Stimulated activated CD4-positive, alpha-beta T cell treated with anti-CD3 and anti-CD28 coated beads, Interleukin-4, amount 100 ng/mL, for 4 hours (primary cell): ENCODE measurements at regions not wholly inside any gene's neighbourhood (a gene's known extent, or its start where the extent isn't known, plus 50 kb on each side); places are given as distances from the start of the nearest gene placed in this dataset.

ENCODE experiments used
- DNase-seq, 2 experiments: peaks; one replicate each; pipeline ENCODE4 v3.0.0-alpha.2; 2020

DNA sequence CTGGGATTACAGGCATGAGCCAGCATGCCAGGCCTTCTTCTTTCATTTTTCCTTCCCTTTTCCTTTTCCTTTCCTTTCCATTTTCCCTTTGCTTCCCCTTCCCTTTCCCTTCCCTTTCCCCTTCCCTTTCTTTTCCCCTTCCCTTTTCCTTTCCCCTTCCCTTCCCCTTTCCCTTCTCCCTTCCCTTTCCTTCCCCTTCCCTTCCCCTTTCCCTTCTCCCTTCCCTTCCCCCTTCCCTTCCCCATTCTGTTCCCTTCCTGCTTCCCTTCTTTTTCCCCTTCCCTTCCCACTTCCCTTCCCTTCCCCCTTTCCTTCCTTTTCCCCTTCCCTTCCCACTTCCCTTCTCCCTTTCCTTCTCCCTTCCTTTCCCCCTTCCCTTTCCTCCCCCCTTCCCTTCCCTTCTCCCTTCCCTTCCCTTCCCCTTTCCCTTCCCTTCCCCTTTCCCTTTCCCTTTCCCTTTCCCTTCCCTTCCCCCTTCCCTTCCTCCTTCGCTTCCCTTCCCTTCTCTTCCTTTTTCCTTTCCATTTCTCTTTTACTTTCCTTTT lies 712.2 kb upstream of the POM121L12 start:
- DNase-seq, result no peak

DNA sequence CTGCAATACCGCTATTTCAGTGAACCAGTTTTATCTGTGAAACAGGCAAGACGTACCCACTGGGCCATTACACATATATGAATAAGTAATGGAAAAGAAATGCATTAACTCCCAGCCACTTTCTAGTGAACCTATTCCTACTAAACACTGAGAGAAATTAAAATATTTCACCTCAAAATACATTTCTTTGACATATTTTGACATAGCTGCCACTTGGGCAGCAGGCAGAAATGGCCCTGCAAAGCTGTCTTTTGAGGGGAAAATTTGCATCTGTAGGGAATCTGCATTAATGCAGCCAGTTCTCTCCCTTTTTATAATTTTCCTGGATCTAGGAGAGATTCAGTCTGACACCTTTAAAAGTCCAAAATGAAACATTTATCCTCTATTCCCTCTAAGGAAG lies 714.8 kb upstream of the POM121L12 start:
- DNase-seq, result no peak

DNA sequence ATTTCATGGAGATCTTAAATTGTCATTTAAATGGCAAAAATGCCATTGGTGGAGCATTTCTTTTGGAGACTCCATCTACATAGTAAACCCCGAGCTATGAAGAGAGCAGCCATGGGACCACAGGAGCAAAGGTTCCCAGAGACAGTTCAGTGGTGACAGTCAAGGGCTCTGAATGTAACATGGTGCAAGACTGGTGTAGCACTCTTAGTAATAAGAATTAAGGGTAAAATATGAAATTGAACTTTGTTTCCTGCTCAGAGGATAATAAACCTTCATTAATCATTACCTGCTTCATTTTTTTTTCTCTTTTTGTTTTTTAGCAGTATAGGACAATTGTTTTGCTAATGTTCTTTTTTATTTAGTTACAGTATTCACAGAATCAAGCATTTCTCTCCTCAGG lies 717.5 kb upstream of the POM121L12 start:
- DNase-seq, result no peak

DNA sequence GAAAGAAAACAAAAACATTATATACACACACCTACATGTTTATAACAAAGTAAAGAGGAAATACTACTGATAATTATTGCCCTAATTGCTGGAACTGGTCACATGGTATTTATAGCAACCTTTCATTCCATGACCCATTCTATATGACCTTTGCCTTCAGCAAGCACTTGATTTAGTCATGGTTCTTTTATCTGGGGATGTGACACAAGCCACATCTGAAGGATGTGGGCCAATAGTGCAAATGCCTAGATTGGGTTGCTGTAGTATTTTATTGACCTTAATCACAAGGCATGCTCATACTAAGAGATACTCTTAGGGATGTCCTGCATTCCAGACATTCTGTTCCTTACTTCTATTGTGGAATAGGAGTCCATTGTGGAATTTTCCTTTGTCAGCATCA lies 723.5 kb upstream of the POM121L12 start:
- no peak for DNase-seq

DNA sequence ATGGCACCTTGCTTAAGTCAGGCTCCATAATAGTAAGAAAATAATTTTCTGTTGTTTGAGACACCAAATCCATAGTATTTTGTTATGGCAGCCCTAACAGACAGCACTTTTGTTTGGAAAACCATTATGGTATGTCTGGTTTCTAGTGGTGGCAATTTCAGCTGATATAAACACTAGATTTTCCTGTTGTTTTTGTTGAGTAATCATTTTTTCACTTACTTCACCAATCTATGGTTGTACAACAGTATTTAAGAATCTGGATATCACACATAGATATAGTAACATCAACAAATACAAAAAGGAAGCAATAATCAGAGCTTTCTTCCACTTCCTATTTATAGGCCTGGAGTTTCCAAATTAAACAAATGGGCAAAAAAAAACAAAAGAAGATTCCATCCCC lies 725.8 kb upstream of the POM121L12 start:
- DNase-seq, result no peak

DNA sequence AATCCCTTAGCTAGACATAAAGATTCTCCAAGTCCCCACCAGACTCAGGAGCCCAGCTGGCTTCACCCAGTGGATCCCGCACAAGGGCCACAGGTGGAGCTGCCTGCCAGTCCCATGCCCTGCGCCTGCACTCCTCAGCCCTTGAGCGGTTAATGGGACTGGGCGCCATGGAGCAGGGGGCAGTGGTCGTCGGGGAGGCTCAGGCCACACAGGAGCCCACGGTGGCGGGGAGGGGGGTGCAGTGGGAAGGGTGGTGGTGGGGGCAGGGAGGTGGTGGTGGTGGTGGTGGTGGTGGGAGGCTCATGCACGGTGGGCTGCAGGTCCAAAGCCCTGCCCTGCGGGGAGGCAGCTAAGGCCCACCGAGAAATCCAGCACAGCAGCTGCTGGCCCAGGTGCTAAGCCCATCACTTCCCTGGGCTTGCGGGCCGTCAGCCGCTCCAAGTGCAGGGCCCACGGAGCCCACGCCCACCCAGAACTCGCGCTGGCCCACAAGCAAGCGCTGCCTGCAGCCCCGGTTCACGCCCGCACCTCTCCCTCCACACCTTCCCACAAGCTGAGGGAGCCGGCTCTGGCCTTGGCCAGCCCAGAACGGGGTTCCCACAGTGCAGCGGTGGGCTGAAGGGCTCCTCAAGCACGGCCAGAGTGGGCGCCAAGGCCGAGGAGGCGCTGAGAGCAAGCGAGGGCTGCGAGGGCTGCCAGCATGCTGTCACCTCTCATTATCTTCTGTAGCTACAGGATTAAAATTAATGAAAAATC lies 732.5 kb upstream of the POM121L12 start:
- DNase-seq, result no peak

DNA sequence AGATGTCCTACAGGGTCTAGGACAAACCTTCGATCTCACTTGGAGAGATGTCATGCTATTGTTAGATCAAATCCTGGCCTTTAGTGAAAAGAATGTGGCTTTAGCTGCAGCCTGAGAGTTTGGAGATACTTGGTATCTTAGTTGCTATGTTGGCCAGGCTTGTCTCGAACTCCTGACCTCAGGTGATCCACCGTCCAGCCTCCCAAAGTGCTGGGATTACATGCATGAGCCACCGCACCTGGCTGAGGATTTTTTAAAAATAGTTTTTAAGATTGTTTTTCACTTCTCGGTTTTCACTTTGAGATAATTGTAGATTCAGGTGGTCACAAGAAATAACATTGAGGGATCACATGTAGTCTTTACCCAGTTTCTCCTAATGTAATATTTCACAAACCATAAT lies 738.3 kb upstream of the POM121L12 start:
- DNase-seq, result no peak

DNA sequence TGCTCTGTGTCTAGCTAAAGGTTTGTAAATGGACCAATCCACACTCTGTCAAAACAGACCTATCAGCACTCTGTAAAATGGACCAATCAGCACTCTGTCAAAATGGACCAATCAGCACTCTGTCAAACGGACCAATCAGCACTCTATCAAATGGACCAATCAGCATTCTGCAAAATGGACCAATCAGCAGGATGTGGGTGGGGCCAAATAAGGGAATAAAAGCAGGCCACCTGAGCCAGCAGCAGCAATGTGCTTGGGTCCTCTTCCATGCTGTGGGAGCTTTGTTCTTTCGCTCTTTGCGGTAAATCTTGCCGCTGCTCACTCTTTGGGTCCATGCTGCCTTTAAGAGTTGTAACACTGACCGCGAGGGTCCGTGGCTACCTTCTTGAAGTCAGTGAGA lies 740.5 kb upstream of the POM121L12 start:
- no peak for DNase-seq

DNA sequence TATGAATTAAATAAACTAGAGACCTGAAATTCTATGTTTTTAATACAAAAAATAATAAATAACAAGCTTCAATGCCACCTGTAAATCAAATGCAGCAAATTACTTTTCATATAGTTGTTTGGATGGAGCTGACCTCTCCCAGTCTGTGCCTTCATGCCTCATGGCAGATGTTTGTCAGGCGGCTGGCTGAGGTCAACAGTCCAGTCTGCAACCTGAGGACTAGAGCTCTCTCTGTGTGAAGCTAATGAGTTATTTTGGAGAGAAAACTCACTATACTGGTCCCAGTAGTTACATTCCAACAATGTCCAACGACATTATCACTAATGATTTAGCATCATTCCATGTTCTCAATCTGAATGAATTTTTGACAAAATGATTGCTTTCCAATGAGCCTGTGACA lies 746.2 kb upstream of the POM121L12 start:
- no peak for DNase-seq

DNA sequence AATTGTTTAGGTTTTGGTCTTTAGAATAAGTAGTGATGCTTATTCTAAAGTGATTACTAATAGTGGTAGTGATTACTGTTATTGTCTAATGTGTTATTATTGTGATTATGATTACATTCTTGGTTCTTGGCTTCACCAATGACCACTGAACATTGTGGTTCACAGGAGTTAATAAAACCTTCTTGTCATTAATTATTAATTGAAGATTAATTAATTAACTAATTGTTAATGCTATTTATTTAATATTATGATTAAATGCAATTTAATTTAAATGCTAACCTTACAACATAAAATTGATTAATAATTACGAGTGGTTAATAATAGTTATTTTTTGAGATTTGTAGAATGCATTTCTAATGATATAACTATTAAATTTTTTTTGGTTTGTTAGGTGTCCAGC lies 747.7 kb upstream of the POM121L12 start:
- DNase-seq, result no peak

DNA sequence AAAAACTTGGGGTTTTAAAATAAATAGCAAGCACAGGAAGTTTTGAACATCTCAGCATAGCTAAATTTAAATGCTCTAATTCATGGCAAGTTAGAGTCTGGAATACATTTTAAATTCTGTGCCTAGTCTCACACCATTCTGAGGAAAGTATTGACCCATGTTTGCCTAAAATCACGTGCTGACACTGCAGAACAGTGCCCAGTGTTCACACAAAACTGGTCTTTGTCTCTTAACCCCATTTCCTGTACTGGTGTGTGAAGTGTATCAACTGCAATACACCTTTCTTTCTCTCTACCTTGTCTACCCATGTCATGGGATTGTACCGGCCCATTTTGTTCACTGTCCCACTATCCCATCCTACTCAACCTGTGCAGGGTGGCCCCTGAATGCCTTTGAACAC lies 749.7 kb upstream of the POM121L12 start:
- DNase-seq, result no peak

DNA sequence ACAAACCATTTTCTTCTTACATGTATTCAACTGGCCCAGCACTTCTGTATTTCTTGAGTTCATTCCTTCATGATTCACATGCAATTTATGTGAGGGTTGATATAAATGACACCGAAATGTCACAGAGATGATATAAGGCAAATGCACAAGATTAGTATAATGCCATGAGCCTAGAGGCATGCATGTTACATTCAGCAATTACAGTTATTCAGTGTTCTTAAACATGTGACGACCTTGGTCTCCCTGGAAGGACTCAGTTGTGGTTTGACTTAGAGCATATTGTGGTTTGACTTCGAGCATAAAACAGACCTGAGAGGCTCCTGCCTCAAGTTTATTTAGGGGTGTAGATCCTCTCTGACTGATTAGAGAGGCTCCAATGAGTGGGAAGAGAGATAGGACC lies 752.1 kb upstream of the POM121L12 start:
- DNase-seq, result no peak

DNA sequence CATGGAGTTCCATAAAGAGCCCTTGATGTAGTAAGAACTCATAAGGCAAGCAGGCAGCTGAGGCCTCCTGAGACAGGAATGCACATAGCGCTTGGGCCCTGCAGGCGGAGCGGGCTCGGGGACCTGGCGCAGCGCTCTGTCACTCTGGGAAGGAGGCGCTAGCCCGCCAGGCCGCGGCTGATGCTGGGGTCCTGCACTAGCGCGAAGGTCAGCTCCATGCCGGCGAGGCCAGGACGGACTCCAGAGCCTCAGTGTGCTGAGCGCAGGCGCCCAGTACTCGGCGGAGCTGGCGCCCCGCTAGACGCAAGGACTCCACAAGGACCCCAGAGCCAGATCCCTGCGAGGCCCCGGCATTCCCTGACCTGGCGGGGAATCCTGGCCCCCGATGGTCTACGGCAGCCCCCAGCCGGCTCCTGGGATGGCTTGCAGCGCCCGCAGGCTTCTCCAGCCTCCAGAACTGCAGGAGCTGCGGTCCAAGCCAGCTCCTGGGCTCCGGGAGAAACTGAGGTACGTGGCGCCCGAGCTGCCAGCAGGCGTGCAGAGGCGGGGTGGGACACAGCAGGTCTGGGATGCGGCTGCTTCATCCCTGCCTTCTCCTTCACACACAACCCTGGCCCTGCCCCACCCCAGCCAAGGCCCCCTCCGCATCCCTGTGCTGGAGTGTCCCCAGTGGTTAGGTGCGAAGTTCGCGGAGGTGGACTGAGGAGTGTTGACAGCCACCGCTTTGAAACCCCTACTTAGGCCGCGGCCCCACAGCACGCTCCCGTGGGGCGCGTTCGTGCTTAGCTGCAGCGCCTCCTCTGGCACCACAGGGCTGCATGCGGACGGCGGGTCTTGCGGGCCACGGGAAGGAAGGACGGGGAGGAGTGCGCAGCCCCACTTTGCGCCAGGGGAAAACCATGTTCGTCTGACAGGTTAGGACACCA lies 761.5 kb upstream of the POM121L12 start:
- no peak for DNase-seq

DNA sequence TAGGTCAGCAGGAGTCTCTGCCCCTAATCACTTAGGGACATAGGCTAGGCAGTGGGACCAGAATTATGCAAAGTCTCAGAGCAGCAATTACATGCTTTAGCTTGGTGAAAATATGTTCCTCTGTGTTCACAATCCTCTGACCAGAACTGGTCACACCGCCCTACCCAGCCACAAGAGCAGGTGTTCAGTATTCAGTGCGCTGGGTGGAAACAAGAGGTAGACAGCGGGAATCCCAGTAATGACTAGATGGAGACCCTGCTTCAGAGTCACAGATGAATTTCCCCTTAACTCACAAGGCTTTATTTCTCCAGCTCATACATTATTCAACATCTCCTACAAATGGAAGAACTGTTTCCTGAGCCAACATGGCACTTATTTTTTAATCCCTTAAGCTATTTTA lies 763.7 kb upstream of the POM121L12 start:
- DNase-seq, result no peak

DNA sequence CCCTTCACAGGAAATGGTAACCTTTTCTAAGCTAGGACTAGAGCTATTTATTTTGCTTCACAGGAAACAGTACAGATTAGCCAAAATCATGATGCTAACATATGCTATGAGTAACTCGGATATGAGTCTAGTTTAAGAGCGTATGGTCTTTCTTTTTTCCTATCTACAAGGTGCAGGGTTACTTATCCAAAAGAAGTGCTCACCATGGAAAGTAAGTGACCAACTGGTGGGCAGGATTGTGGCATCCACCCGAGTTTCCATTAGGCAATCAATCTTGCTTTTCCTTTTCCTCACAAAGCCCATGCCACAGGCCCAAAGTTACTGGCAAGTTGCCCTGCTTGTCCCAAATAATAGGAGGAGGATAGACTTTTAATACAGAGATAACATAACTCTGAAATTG lies 765.1 kb upstream of the POM121L12 start:
- DNase-seq, result no peak

DNA sequence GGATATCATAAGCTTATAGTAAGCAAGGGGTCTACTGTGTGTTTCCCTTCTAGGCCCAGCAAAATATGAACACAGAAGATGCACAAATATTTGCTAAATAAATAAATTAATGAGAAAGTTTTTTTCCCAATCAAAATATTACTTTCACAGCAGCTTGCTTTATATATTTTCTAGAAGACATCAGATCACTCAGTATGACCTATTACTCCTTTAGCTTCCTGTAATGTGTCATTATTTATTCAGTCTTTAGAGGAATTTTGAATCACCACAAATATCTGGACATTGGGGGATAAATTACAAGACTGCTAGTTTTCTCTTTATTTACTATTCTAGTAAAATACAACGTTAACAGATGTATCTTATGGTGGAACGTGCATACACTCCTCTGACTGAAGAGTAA lies 765.8 kb upstream of the POM121L12 start:
- DNase-seq, result no peak

DNA sequence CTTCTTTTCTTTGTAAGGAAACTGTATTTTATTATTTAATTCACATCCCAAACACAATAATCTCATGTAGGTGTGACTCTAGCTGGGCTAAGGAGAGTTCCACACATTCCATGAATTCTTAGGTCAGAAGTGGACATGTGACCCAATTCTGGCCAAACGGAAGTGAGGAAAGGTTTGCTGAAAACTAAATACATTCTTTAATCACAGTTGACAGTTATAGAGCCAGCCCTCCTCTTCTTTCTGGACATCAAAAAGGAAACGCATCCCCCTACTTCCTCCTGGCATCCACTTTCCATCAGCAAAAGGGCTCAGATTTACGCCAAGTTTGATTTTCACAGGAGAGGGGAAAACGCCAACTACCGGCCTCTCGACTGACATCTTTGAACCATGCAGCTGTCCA lies 774.4 kb upstream of the POM121L12 start:
- no peak for DNase-seq

DNA sequence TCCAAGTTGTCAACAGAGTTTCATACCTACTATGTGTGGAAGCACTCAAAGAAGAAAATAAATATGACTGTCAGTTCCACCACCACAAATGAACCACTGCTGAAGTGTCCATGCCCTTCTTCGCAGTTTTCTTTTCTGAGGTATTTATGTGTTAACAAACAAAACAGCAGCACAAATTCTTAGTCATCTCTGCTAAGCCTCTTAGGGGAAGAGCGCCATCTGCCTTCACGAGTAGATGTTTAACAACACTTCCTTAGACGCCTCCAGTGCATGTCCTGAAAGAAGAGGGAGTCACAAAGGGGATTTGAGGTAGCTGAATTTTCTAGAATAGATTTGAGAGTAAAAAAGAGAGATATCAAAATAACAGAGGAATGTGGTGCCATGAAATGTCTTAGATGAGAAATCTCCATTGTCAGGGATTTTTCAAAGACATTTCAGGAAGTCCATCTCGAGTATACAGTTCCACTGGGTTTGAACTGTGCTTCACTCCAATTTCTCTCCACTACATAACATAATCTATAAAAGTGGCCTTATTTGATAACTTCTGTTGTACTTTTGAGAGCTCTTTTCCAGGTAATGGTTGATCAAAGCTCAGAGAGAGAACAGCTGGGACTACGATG lies 775.3 kb upstream of the POM121L12 start:
- DNase-seq, result no peak

DNA sequence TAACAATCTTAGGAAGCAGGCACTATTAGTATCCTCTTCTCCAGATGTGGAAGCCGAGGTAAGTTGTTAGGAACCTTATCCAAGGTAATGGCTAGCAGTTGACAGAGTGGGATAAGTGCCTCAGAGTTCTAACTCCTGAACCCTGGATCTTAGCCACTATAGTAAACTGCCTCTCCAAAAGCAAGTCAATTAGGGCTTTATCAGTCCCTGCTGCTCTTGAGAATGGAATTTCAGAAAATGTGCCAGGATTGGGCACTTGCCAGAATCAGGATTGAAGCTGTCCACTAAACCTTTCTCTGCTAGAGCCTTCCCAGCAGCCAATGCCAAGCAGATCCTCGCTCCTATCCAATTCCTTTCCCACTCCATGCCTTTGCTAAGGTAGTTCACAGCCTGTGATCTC lies 777.5 kb upstream of the POM121L12 start:
- DNase-seq, result no peak

DNA sequence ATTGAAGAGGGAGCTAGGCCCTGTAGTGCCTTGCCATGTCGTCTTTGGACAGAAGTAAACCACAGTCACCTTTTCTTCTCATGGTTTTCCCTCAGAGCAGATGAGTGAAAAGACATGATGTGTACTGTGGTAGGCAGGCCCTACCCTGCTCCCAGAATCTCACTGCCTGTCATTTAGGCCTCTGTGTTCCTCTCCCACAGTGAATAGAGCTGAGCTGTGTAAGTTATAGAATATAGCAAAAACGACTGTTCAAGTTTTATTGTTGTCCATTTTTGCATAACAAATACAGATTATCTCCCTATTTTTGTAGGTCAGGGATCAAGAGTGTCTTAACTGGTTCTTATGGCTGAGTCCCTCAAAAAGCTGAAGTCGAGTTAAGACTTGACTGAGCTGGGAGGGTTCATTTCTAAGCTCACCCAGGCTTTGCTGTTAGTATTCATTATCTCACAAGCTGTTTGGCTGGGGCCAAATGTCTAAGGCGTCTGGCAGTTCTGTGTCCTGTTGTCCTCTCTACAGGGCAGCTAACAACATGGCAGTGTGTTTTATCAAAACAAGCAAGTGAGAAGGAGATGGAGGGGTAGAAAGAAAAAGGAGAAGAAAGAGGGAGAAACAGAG lies 780.9 kb upstream of the POM121L12 start:
- DNase-seq, result no peak

DNA sequence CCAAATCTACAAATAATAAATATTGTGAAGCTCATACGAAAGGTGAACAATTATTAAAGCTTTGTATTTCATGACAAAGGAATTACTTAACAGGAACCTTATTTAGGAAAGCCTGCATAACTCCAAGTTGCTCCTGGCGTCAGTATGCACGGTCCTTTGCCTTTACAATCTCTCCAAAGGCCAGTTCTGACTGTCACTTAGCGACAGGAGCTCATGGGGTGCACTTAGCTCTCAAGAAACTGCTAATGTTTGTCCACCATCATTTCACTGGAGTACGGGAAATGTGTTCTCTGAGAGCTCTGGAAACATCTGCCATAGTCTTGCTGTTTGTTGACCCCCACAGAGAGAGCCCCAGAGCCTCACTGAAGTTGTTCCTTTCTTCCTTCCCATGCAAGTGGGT lies 781.5 kb upstream of the POM121L12 start:
- DNase-seq, result no peak

DNA sequence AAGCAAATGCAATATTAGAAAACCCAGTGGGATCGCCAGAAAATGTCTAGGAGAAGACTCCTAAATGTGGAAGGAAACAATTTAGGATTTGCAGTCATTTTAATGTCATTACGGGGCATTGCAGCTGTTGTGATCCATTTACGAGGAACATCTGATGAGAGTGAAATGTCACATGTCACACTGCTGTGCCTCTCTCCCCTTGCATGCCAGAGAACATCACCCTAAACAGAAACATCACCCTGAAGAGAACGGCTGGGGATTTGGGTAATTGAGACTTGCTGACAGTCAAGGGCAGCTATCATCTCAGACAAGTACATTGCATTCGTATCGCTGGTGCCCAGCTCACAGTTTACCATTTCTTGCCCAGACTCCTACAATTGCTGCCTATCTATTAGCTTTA lies 785.7 kb upstream of the POM121L12 start:
- no peak for DNase-seq

DNA sequence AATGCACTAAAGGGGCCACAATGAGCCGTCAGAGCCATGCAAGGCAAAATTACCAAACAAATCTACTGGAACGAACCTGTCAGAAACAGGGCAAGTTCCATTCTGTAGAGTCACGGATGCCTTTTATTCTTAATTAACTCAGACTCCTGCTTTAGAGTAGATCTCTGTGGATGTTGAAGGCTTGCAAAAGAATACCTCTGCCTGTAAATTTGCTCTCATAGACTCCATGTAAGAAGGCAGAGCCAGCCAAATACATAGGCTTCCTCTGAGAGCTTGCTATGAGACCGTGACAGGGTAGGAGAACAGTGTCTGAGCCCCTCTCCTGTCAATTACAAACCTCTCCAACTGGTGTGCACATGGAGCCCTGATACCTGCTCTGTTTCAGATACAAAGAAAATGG lies 787.9 kb upstream of the POM121L12 start:
- DNase-seq, result no peak
